Activated T-helper 2 cell treated with anti-CD3 and anti-CD28 coated beads, Interferon-gamma antibody, Interleukin-2, Interleukin-4, amounts not matched to agents 10 μg/mL and 5 μg/mL and 100 μg/mL, durations not matched to agents 14 hours and 24 hours and 36 hours (primary cell): ENCODE measurements at regions not wholly inside any gene's neighbourhood (a gene's known extent, or its start where the extent isn't known, plus 50 kb on each side); places are given as distances from the start of the nearest gene placed in this dataset.
"Not testable (repeated sequence)": the region's sequence is repeated elsewhere in the genome, so short reads cannot be mapped to it uniquely, and the experiment has no call there.

Experiments used
- DNase-seq: peaks from one replicate; pipeline ENCODE4 v3.0.0; 2021; ENCODE audit warnings: low spot score
- H3K27ac Mint-ChIP-seq: one replicate; pipeline ENCODE4 v1.8.0; 2021; ENCODE audit warnings: mixed read lengths
- H3K27me3 Mint-ChIP-seq: one replicate; pipeline ENCODE4 v1.8.0; 2021; ENCODE audit warnings: low read depth, mixed read lengths
- H3K36me3 Mint-ChIP-seq: one replicate; pipeline ENCODE4 v1.8.0; 2021; ENCODE audit warnings: low read depth, mixed read lengths
- H3K4me1 Mint-ChIP-seq: one replicate; pipeline ENCODE4 v1.8.0; 2021; ENCODE audit warnings: low read depth, mixed read lengths
- H3K4me3 Mint-ChIP-seq: one replicate; pipeline ENCODE4 v1.8.0; 2021; ENCODE audit warnings: low read depth, mild to moderate bottlenecking, moderate library complexity, mixed read lengths
- H3K9me3 Mint-ChIP-seq: one replicate; pipeline ENCODE4 v1.8.0; 2021; ENCODE audit warnings: mixed read lengths
- intact Hi-C: fragments of 100-400 bp; cut with micrococcal nuclease; formaldehyde crosslinking; loops from one replicate; pipeline ENCODE4 v1.15.1; 2023

- intact Hi-C loops, H3K36me3 Mint-ChIP-seq: not testable (repeated sequence)
Measured at GRCh38 chr2:35112367-35112766, 1243.2 kb upstream of the CRIM1 start.

GRCh38 chr2:35104309-35104708 lies 1251.3 kb upstream of the CRIM1 start:
- Mint-ChIP-seq H3K27ac (no peak overlapping the region), H3K9me3 (peaks cover 7% of the 10 kb centered on the region), H3K36me3 (no peaks in the 10 kb centered on the region), H3K4me1 (no peaks in the 10 kb centered on the region), H3K4me3 (no peak overlapping the region), H3K27me3 (no peaks in the 10 kb centered on the region)
- intact Hi-C loops = no loop called here
- DNase-seq = no peak

More at GRCh38 chr2:35112367-35112766, 1243.2 kb upstream of the CRIM1 start:
- H3K27me3 Mint-ChIP-seq, H3K9me3 Mint-ChIP-seq, H3K27ac Mint-ChIP-seq, H3K4me1 Mint-ChIP-seq, DNase-seq, H3K4me3 Mint-ChIP-seq: not testable (repeated sequence)

- Mint-ChIP-seq H3K4me1 (no peaks in the 10 kb centered on the region), H3K36me3 (no peaks in the 10 kb centered on the region)
Measured at GRCh38 chr2:35099342-35099741, 1256.2 kb upstream of the CRIM1 start.

GRCh38 chr2:35082072-35082471 lies 1273.5 kb upstream of the CRIM1 start:
- no peaks in the 10 kb centered on the region for H3K4me1 Mint-ChIP-seq
- intact Hi-C loops = no loop called here
- no peak overlapping the region for H3K27ac Mint-ChIP-seq
- no peaks in the 10 kb centered on the region for H3K36me3 Mint-ChIP-seq
- H3K27me3 Mint-ChIP-seq = no peaks in the 10 kb centered on the region
- DNase-seq = no peak
- H3K4me3 Mint-ChIP-seq = no peak overlapping the region
- peaks cover 12% of the 10 kb centered on the region for H3K9me3 Mint-ChIP-seq

More at GRCh38 chr2:35099342-35099741, 1256.2 kb upstream of the CRIM1 start:
- no peak for DNase-seq
- Mint-ChIP-seq H3K27me3 (no peaks in the 10 kb centered on the region), H3K4me3 (no peak overlapping the region), H3K27ac (no peak overlapping the region), H3K9me3 (peaks cover 7% of the 10 kb centered on the region)
- intact Hi-C loops = no loop called here

- Mint-ChIP-seq H3K27me3 (no peaks in the 10 kb centered on the region), H3K4me1 (no peaks in the 10 kb centered on the region), H3K27ac (no peak overlapping the region), H3K4me3 (no peak overlapping the region), H3K36me3 (no peaks in the 10 kb centered on the region), H3K9me3 (peaks cover 9% of the 10 kb centered on the region)
- DNase-seq = no peak
- intact Hi-C loops = no loop called here
Measured at GRCh38 chr2:35081622-35082015, 1274.0 kb upstream of the CRIM1 start.

GRCh38 chr2:35081001-35081621 lies 1274.5 kb upstream of the CRIM1 start:
- no peak overlapping the region for H3K4me3 Mint-ChIP-seq
- no peaks in the 10 kb centered on the region for H3K4me1 Mint-ChIP-seq
- H3K27ac Mint-ChIP-seq = no peak overlapping the region
- intact Hi-C loops = no loop called here
- DNase-seq = no peak
- no peaks in the 10 kb centered on the region for H3K36me3 Mint-ChIP-seq
- no peaks in the 10 kb centered on the region for H3K27me3 Mint-ChIP-seq
- H3K9me3 Mint-ChIP-seq = peaks cover 5% of the 10 kb centered on the region

GRCh38 chr2:35080231-35080910 lies 1275.2 kb upstream of the CRIM1 start:
- no peak for DNase-seq
- no peaks in the 10 kb centered on the region for H3K4me1 Mint-ChIP-seq
- no peak overlapping the region for H3K4me3 Mint-ChIP-seq
- H3K27me3 Mint-ChIP-seq = no peaks in the 10 kb centered on the region
- intact Hi-C loops = no loop called here
- H3K36me3 Mint-ChIP-seq = no peaks in the 10 kb centered on the region
- no peak overlapping the region for H3K27ac Mint-ChIP-seq
- peaks cover 3% of the 10 kb centered on the region for H3K9me3 Mint-ChIP-seq

- no peaks in the 10 kb centered on the region for H3K27me3 Mint-ChIP-seq
- no peak for DNase-seq
- H3K27ac Mint-ChIP-seq = no peak overlapping the region
- H3K4me1 Mint-ChIP-seq = no peaks in the 10 kb centered on the region
- H3K9me3 Mint-ChIP-seq = peaks cover 36% of the 10 kb centered on the region
- H3K36me3 Mint-ChIP-seq = no peaks in the 10 kb centered on the region
- intact Hi-C loops = no loop called here
- no peak overlapping the region for H3K4me3 Mint-ChIP-seq
Measured at GRCh38 chr2:35067420-35067819, 1288.2 kb upstream of the CRIM1 start.

- Mint-ChIP-seq H3K9me3 (peaks cover 24% of the 10 kb centered on the region), H3K27me3 (no peaks in the 10 kb centered on the region), H3K4me3 (no peak overlapping the region), H3K27ac (no peak overlapping the region), H3K36me3 (no peaks in the 10 kb centered on the region), H3K4me1 (no peaks in the 10 kb centered on the region)
- no peak for DNase-seq
- intact Hi-C loops = no loop called here
Measured at GRCh38 chr2:35063836-35064235, 1291.7 kb upstream of the CRIM1 start.

GRCh38 chr2:35035883-35036282 lies 1319.7 kb upstream of the CRIM1 start:
- DNase-seq = no peak
- Mint-ChIP-seq H3K4me3 (no peak overlapping the region), H3K27ac (no peak overlapping the region), H3K4me1 (no peaks in the 10 kb centered on the region), H3K9me3 (peaks cover 11% of the 10 kb centered on the region), H3K36me3 (no peaks in the 10 kb centered on the region), H3K27me3 (no peaks in the 10 kb centered on the region)
- intact Hi-C loops = no loop called here

- intact Hi-C loops = no loop called here
- H3K27ac Mint-ChIP-seq = no peak overlapping the region
- H3K36me3 Mint-ChIP-seq = no peaks in the 10 kb centered on the region
- H3K4me3 Mint-ChIP-seq = no peak overlapping the region
- no peaks in the 10 kb centered on the region for H3K4me1 Mint-ChIP-seq
- DNase-seq = no peak
- H3K9me3 Mint-ChIP-seq = peaks cover 15% of the 10 kb centered on the region
- no peaks in the 10 kb centered on the region for H3K27me3 Mint-ChIP-seq
Measured at GRCh38 chr2:35033748-35034147, 1321.8 kb upstream of the CRIM1 start.

GRCh38 chr2:35023545-35023944 lies 1332.0 kb upstream of the CRIM1 start:
- H3K36me3 Mint-ChIP-seq = no peaks in the 10 kb centered on the region
- no peaks in the 10 kb centered on the region for H3K27me3 Mint-ChIP-seq
- DNase-seq = no peak
- H3K4me1 Mint-ChIP-seq = no peaks in the 10 kb centered on the region
- H3K9me3 Mint-ChIP-seq = peaks cover 14% of the 10 kb centered on the region
- no peak overlapping the region for H3K4me3 Mint-ChIP-seq
- intact Hi-C loops = no loop called here
- no peak overlapping the region for H3K27ac Mint-ChIP-seq

- H3K4me3 Mint-ChIP-seq = no peak overlapping the region
- no peaks in the 10 kb centered on the region for H3K27me3 Mint-ChIP-seq
- H3K36me3 Mint-ChIP-seq = no peaks in the 10 kb centered on the region
- no peaks in the 10 kb centered on the region for H3K4me1 Mint-ChIP-seq
- H3K27ac Mint-ChIP-seq = no peak overlapping the region
- peaks cover 8% of the 10 kb centered on the region for H3K9me3 Mint-ChIP-seq
- DNase-seq = no peak
- intact Hi-C loops = no loop called here
Measured at GRCh38 chr2:35000453-35000852, 1355.1 kb upstream of the CRIM1 start.
